VCaP (cell line): ENCODE measurements at regions not wholly inside any gene's neighbourhood (a gene's known extent, or its start where the extent isn't known, plus 50 kb on each side); places are given as distances from the start of the nearest gene placed in this dataset.
"Not testable (repeated sequence)": the region's sequence is repeated elsewhere in the genome, so short reads cannot be mapped to it uniquely, and the experiment has no call there.

Experiments used
- H3K27ac ChIP-seq: fragments of 450-650 bp; 2 replicates; pipeline ENCODE4 v1.5.1; 2017
- CTCF ChIP-seq: fragments of 450-650 bp; conservative IDR thresholded peaks from 2 replicates; pipeline ENCODE4 v1.5.1; 2017; ENCODE audit warnings: mild to moderate bottlenecking, moderate library complexity

DNA sequence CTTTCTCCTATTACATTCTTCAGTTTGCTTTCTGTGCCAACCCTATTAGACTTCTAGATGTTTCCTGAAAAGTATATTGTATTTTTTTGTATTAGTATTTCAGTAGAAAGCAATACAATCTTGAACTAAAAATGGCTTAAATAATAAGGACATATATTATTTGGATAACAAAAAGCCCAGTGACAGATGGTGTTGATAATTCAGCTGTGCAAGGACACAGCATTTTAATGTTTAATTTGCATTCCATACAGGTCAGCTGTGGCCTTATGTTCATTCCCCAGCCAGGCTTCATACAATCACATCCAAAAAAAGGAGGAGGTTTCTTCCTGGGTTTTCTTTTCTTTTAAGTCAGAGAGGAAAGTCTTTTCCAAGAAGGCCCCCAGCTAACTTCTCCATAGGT lies 236.9 kb downstream of the CD109 start:
- H3K27ac ChIP-seq: no peak overlapping the region
- TF ChIP-seq CTCF: no peak

GRCh38 chr6:73929405-73929804 lies 233.4 kb downstream of the CD109 start:
- H3K27ac ChIP-seq: no peak overlapping the region
- no peak for TF ChIP-seq CTCF

DNA sequence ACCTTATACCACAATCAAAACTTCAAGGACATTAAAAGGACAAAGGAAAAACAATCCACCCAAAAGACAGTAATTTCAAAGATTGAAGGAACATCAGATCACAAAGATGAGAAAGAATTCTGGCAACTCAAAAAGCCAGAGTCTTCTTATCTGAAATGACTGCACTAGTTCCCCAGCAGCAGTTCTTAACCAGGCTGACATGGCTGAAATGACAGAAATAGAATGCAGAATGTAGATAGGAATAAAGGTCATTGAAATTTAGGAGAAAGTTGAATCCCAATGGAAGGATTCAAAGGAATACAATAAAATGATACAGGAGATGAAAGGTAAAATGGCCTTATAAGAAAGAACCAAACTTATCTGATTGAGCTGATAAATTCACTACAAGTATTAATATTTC lies 231.4 kb downstream of the CD109 start:
- H3K27ac ChIP-seq: no peak overlapping the region
- TF ChIP-seq CTCF: no peak

GRCh38 chr6:73925703-73926102 lies 229.7 kb downstream of the CD109 start:
- not testable (repeated sequence) for H3K27ac ChIP-seq

DNA sequence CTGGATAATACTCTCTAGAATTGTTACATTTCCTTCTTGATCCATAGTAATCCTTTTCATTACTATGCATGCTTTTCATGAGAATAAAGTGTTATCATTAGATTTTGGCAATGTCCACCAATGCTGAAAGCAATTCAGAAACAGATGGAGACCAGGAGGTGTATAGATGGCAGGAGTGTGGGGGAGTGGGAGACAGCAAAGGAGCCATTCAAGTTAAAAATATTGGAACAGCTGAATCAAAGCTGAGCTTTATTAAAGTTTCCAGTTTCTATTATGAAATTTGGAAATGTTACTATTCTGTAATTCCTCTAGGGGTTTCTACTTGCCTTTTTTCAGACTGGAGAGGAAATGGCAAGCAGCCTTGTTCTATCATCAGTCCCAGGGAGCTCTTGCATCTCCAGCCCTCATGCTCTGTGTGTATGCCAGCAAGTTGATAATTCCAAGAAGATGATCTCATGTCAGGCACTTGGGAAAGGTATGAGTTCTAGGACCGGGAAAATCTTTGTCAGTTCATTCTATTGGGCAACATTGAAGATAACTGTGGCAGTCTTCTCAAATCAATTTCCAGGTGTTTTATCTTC lies 228.0 kb downstream of the CD109 start:
- no peak overlapping the region for H3K27ac ChIP-seq
- no peak for TF ChIP-seq CTCF

DNA sequence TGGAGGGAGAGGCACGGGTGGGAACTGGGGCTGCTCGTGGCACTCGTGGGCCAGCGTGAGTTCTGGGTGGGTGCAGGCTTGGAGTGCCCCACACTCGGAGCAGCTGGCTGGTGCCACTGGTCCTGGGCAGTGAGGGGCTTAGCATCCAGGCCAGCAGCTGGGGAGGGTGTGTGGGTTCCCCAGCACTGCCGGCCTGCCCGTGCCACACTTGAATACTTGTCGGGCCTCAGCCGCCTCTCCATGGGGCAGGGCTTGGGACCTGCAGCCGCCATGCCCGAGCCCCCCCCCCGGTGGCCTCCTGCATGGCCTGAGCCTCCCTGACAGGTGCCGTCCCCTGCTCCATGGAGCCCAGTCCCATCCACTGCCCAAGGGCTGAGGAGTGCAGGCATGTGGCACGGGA lies 207.2 kb downstream of the CD109 start:
- H3K27ac ChIP-seq: no peak overlapping the region
- no peak for TF ChIP-seq CTCF

- TF ChIP-seq CTCF: no peak
- H3K27ac ChIP-seq: no peak overlapping the region
Measured at GRCh38 chr6:73901986-73902385, 206.0 kb downstream of the CD109 start.

DNA sequence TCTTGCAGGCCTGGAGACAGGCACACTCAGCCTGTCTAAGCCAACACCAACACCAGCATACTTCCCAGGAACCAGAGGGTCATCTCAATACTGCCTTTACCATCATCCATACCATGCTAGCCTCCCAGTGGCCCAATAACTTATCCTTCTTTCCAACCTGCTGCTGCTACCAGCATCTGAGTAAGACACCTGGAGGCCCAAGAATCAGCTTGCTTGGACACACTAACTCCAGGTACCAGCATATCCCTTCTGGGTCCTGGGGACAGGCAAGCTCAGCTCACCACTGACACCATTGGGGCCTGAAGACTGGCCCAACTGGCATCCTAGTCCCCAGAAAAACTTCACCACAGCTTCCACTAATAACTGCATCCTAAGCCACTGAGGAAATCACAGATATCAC lies 205.3 kb downstream of the CD109 start:
- H3K27ac ChIP-seq: no peak overlapping the region
- TF ChIP-seq CTCF: no peak
